ENCODE measurements at regions not wholly inside any gene's neighbourhood (a gene's known extent, or its start where the extent isn't known, plus 50 kb on each side); places are given as distances from the start of the nearest gene placed in this dataset.
"Not testable (repeated sequence)": the region's sequence is repeated elsewhere in the genome, so short reads cannot be mapped to it uniquely, and the experiment has no call there.

GRCh38 chr14:42545636-42546035 is 939.0 kb downstream of the LRFN5 start:
- DNase-seq = no peak

GRCh38 chr14:42541535-42542001 is 934.9 kb downstream of the LRFN5 start:
- DNase-seq = no peak

GRCh38 chr14:42535397-42535796 is 928.7 kb downstream of the LRFN5 start:
- DNase-seq = no peak

GRCh38 chr14:42533476-42533875 is 926.8 kb downstream of the LRFN5 start:
- DNase-seq = no peak

- no peak for DNase-seq
These were observed 925.5 kb downstream of the LRFN5 start for GRCh38 chr14:42532194-42532593.

GRCh38 chr14:42527141-42527540 is 920.5 kb downstream of the LRFN5 start:
- no peak for DNase-seq

- DNase-seq = peak; percentile 2 to 55 (median 33)
These were observed 917.0 kb downstream of the LRFN5 start for GRCh38 chr14:42523666-42524065.

GRCh38 chr14:42517806-42518500 is 911.3 kb downstream of the LRFN5 start:
- DNase-seq = peak in 1 of 3 donors; percentile 9

GRCh38 chr14:42513837-42514236 is 907.2 kb downstream of the LRFN5 start:
- no peak for DNase-seq

GRCh38 chr14:42510071-42510470 is 903.4 kb downstream of the LRFN5 start:
- no peak for DNase-seq

- no peak for DNase-seq
These were observed 901.7 kb downstream of the LRFN5 start for GRCh38 chr14:42508209-42508946.

- DNase-seq = peak in 1 of 3 donors; percentile 14
These were observed 897.8 kb downstream of the LRFN5 start for GRCh38 chr14:42504433-42504832.

- no peak for DNase-seq
These were observed 892.5 kb downstream of the LRFN5 start for GRCh38 chr14:42499137-42499536.

GRCh38 chr14:42490536-42490935 is 883.9 kb downstream of the LRFN5 start:
- no peak for DNase-seq

GRCh38 chr14:42488965-42489364 is 882.3 kb downstream of the LRFN5 start:
- DNase-seq = no peak

- not testable (repeated sequence) for DNase-seq
These were observed 875.8 kb downstream of the LRFN5 start for GRCh38 chr14:42482345-42482971.

- DNase-seq = not testable (repeated sequence)
These were observed 875.0 kb downstream of the LRFN5 start for GRCh38 chr14:42481714-42482113.

GRCh38 chr14:42480255-42480654 is 873.6 kb downstream of the LRFN5 start:
- no peak for DNase-seq

- no peak for DNase-seq
These were observed 868.6 kb downstream of the LRFN5 start for GRCh38 chr14:42475289-42475688.

- DNase-seq = no peak
These were observed 863.7 kb downstream of the LRFN5 start for GRCh38 chr14:42470427-42470719.

GRCh38 chr14:42469637-42470426 is 863.2 kb downstream of the LRFN5 start:
- DNase-seq = no peak

GRCh38 chr14:42460673-42461072 is 854.0 kb downstream of the LRFN5 start:
- DNase-seq = no peak

GRCh38 chr14:42459171-42459685 is 852.6 kb downstream of the LRFN5 start:
- no peak for DNase-seq

All from suppressor macrophage treated with lipopolysaccharide for 1 hour (primary cell).